ENCODE measurements at regions not wholly inside any gene's neighbourhood (a gene's known extent, or its start where the extent isn't known, plus 50 kb on each side); places are given as distances from the start of the nearest gene placed in this dataset.
"Not testable (repeated sequence)": the region's sequence is repeated elsewhere in the genome, so short reads cannot be mapped to it uniquely, and the experiment has no call there.

GRCh38 chr16:88274126-88274750 lies 108.5 kb upstream of the ZNF469 start:
- DNase-seq: not testable (repeated sequence)

- DNase-seq: no peak
These were observed 107.9 kb upstream of the ZNF469 start for GRCh38 chr16:88274847-88275246.

DNA sequence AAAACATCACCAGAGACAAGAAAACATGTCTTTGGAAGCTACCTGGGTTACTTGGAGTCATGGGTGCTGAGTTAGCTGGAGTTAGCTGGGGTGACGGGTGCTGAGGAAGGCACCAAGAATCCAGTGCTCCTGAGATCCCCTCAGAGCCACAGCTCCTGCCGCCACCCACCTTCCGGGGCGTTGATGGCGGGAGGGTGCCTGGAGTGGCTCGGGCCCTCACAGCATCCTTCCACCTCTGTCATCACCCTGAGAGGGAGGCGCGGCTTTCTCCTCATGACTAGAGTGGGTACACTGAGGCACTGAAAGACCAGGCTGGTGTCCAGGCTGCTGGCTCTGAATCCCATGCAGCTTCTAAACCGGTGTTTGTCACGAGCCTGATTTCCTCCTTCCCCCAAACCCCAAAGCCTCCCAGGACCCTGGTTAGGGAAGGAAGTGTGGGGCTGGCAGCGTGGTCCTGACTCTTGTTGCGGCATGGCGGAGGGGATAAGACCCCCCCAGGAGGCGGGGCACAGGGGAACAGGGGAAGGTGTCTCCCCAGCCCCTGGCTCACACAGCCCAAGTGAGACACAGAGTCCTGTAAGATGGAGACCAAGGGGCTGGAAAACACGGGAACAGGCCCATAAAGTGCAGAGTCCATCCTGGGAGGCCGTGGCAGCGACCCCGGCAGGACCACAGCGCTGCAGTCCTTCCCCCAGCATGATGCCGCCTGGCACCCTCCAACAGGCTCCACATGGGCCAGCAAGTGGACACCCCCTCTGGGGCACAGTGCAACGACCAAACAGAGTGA lies 107.2 kb upstream of the ZNF469 start:
- DNase-seq: not testable (repeated sequence)

DNA sequence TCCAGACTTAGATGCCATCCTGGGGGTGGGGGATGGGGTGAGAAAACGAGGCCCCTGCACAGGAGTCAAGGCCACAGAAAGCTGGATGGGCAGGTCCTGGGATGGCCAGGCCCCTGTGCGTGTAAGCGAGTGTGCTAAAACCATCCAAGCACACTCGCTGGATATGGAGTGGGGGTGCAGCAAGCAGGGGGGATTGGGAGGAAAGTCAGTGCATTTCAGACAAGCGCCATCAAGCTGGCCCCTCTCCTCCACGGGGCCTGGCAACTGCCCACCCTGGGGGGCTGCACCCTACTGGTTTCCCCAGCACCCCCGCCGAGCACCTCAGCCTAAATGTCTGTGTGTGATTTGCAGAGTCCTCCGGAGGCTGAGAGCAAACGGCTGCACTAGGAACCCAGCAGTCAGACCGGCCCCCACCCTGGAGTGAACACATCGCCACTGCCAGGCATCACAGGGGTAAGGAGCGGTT lies 106.6 kb upstream of the ZNF469 start:
- not testable (repeated sequence) for DNase-seq

GRCh38 chr16:88276591-88276990 lies 106.2 kb upstream of the ZNF469 start:
- DNase-seq: no peak

- no peak for DNase-seq
These were observed 102.8 kb upstream of the ZNF469 start for GRCh38 chr16:88279998-88280397.

DNA sequence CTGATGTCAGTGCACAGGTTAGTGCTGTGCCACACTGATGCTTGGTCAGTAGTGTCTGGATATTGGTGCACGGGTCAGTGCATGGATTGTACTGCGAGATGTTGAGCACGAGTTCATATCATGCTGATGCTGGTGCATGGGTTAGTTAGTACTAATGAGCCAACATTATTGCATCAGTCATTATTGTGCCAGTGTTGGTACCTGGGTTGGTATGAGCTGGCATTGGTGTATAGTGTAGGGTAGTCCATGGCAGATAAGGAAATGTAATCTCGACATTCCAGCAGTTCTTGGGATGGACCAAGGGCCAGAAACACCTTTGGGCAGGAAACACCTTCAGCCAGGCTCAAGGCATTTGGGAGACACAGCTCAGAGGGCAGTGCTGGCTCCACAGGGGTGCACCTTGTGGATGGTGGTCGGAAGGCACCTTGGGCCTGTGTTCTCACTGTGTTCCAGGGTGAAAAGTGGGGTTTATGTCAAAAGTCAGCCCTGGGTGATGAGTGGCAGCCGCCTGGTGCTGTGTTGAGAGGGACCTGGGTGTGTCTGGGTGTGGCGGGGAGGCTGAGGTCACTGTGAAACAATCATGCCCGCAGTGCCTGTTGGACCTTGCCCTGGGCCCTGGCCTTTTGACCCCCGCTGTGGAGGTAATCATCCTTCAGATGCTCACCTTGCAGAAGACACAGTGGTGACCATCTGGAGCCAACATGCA lies 100.7 kb upstream of the ZNF469 start:
- DNase-seq: no peak

GRCh38 chr16:88282564-88283395 lies 100.0 kb upstream of the ZNF469 start:
- DNase-seq: no peak

GRCh38 chr16:88283596-88283995 lies 99.2 kb upstream of the ZNF469 start:
- no peak for DNase-seq

- DNase-seq: no peak
These were observed 98.7 kb upstream of the ZNF469 start for GRCh38 chr16:88284101-88284500.

DNA sequence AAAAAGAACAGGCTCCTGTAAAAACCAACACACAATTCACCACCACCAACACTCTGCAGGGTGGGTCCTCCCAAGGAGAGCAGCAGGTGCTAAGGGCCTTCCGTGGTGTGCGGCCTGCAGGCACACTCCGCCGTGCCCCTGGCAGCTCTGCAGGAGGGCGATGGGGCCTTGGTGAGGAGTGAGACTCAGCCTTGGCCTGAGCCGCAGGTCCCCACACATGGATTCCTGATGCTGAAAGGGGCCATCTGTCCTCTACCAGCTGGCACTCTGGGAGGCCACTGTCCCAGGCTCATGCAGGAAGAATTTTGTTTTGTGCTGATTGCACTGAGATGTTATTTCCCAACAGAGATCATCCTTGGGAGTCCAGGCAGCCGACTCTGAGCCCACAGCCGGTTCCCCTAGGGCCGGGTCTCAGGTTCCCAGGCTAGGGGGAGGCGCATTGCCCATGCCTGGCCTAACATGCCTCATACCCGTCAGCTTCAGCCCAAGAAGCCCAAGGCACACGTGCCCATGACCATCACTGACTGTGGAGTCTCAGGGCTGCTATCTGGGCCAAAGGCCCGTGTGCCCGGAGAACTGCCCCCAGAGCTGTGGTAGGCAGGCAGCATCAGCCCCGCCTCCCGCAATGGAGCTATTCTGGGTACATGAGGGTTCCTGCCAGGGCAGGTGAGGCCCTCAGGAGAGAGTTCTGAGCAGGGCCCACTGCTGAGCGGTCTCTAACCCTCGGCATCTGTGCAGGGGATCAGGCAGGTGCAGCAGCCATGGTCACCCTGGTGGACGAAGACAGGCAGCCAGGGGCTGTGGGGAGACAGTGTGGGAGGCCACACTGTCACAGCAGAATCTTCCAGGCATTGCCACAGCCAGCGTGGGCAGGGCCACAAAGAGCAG lies 97.9 kb upstream of the ZNF469 start:
- DNase-seq: no peak

DNA sequence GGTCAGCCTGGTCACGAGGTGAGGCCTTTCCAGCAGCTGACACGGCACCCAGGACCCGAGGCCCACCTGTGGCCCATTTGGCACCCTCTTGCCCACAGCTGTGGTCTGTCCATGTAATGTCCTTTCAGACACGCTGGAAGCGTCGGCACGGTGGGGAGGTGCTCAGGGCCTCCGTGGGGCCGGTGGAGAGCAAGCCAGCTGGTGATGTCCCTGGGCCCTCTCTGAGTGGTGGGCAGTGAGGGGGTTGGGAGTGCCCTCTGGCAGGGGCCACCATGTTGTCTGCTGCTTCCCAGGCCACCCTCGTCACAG lies 97.3 kb upstream of the ZNF469 start:
- no peak for DNase-seq

DNA sequence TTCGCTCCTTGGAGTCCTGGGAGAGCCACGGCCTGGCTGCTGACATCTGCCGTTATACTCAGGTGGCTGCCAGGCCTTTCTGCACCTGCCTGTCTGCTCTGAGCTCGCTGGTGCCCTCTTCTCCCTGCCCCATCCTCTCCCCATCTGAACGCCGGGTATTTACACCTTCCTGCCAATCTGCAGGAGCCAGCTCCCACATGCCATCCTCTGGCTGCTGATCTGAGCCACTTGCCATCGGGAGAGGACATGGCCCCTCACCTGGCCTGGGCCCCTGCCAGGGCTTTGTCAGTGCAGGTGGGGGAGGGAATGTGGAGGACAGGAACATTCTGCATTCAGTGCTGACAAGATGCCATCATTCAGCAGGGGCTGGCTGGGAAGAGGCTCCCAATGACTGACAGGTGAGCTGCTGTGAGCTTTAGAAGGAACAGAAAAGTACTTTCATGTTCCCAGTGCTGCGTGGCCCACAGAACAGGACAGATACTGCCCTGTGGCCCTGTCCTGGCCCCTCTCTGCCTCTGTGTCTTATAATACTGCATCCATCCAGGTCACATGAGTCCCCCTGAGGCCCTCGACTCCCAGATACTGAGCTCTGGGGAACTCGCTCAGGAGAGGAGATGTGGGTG lies 96.3 kb upstream of the ZNF469 start:
- DNase-seq: no peak

- no peak for DNase-seq
These were observed 95.5 kb upstream of the ZNF469 start for GRCh38 chr16:88287219-88287618.

DNA sequence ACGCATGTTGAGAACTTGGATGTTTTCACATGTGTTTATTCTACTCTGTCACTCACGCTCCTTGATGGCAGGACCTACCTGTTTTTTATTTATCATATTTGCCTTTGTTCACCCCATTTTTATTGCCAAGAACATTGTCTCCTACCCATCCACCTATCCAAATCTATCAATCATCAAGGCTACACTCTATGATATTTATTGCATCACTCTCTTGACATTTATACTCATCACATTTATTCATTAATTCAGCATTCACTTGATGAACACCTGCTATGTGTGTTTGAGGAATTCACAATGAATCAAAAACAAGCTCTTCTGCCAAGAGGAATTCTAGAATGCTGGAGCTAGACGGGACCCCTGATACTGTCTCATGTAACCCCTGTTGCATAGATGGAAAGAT lies 94.5 kb upstream of the ZNF469 start:
- DNase-seq: no peak

DNA sequence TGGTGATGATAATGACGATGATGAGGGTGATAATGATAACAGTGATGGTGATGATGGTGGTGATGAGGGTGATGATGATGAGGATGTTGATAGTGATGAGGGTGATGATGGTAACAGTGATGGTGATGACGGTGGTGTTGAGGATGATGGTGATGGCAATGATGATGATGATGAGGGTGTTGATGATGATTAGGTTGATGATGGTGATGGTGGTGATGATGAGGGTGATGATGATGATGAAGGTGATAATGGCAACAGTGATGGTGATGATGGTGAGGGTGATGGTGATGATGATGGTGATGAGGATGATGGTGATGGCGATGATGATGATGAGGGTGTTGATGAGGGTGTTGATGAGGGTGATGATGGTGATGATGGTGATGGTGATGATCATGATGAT lies 93.8 kb upstream of the ZNF469 start:
- no peak for DNase-seq

DNA sequence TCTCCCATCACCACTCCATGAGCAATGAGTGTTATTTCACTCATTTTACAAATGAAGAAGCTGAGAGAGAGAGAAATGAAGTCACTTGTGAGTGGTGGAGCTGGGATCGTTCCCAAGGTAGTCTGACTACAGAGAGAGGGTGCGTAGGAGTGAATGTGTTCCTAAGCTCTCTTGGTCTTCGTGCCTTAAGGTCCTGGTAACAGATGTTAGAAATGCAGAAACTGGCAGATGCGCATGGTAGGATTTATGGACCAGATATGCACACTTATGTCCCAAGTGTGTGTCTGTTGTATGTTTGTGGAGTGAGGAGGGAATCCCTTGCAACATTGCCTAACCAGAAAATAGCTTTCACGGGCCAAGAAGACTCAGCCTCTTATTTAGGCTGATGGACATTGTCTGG lies 93.2 kb upstream of the ZNF469 start:
- no peak for DNase-seq

GRCh38 chr16:88289968-88290401 lies 92.8 kb upstream of the ZNF469 start:
- DNase-seq: no peak

GRCh38 chr16:88290850-88291830 lies 91.6 kb upstream of the ZNF469 start:
- DNase-seq: no peak

All from activated CD4-positive, alpha-beta T cell treated with anti-CD3 and anti-CD28 coated beads, Interleukin-2, amount 50 U/mL, for 4 hours (primary cell).